Prostate gland (tissue), 2 donors: ENCODE measurements at regions not wholly inside any gene's neighbourhood (a gene's known extent, or its start where the extent isn't known, plus 50 kb on each side); places are given as distances from the start of the nearest gene placed in this dataset.

Source experiments
- DNase-seq: peaks from one replicate; pipeline ENCODE4 v3.0.0-alpha.2; 2019; ENCODE audit warnings: low spot score
- H3K27ac ChIP-seq, 2 donors: fragments of 200-600 bp; sonication (generic); 2 replicates each; pipeline ENCODE4 v1.5.1; 2017 to 2019
- H3K27me3 ChIP-seq: fragments of 200-600 bp; sonication (generic); replicated peaks from 2 replicates; pipeline ENCODE4 v1.5.1; 2019; ENCODE audit not compliant: insufficient read depth
- H3K36me3 ChIP-seq, 2 donors: fragments of 200-600 bp; sonication (generic); 1 replicate in 1 of 2; 2 replicates in 1 of 2; pipeline versions ENCODE4 v1.5.1 to v1.8.1; 2017 to 2019
- H3K4me1 ChIP-seq: fragments of 200-600 bp; sonication (generic); replicated peaks from 2 replicates; pipeline ENCODE4 v1.5.1; 2019
- H3K4me3 ChIP-seq, 2 donors: fragments of 200-600 bp; sonication (generic); 2 replicates each; pipeline ENCODE4 v1.5.1; 2017 to 2019
- H3K9me3 ChIP-seq: fragments of 200-600 bp; sonication (generic); 2 replicates; pipeline ENCODE4 v1.5.1; 2017
- CTCF ChIP-seq, 4 experiments: fragments of 200-600 bp in 2 of 4; fragments of 450-650 bp in 2 of 4; sonication (generic) in 2 of 4; IDR thresholded peaks; 1 replicate in 3 of 4; 2 replicates in 1 of 4; pipeline ENCODE4 v1.5.1; 2016 to 2019; ENCODE audit warnings: antibody characterized with exemption in 4 of 4, mild to moderate bottlenecking in 2 of 4, moderate library complexity in 2 of 4
- POLR2A ChIP-seq: fragments of 450-650 bp; IDR thresholded peaks from one replicate; pipeline ENCODE4 v1.6.1; 2016; ENCODE audit warnings: antibody characterized with exemption, mild to moderate bottlenecking
- POLR2AphosphoS5 ChIP-seq: sonication (generic); formaldehyde crosslinking; IDR thresholded peaks from one replicate; pipeline ENCODE4 v1.6.1; 2017; ENCODE audit warnings: antibody characterized with exemption
- WGBS: methylation state at CpG from one replicate; pipeline ENCODE4 v1.1.5; 2018; 5-methylcytosine and 5-hydroxymethylcytosine counted together
- intact Hi-C: fragments of 100-400 bp; cut with DNase I; formaldehyde crosslinking; loops from one replicate; pipeline ENCODE4 v1.14.2; 2022

- 77% methylated on average over 1 of the region's 1 CpG for WGBS
These were observed 159.5 kb downstream of the LTN1 start for GRCh38 chr21:28833182-28833581.

GRCh38 chr21:28832715-28833061 is 160.0 kb downstream of the LTN1 start:
- no peaks in the 10 kb centered on the region for H3K36me3 ChIP-seq
- no peak for DNase-seq
- TF ChIP-seq CTCF (IDR thresholded peaks at IDR 0.05) = no peak
- no peak for TF ChIP-seq POLR2A
- TF ChIP-seq POLR2AphosphoS5 = no peak
- H3K27me3 ChIP-seq = no peaks in the 10 kb centered on the region
- no peak overlapping the region for H3K4me3 ChIP-seq
- H3K27ac ChIP-seq = no peak overlapping the region
- intact Hi-C loops = no loop called here
- 81% methylated on average over 3 of the region's 3 CpGs for WGBS
- no peaks in the 10 kb centered on the region for H3K4me1 ChIP-seq
- H3K9me3 ChIP-seq = no peaks in the 10 kb centered on the region

More at GRCh38 chr21:28833182-28833581, 159.5 kb downstream of the LTN1 start:
- Histone ChIP-seq H3K27me3 (no peaks in the 10 kb centered on the region), H3K4me3 (no peak overlapping the region), H3K4me1 (no peaks in the 10 kb centered on the region), H3K9me3 (no peaks in the 10 kb centered on the region), H3K36me3 (no peaks in the 10 kb centered on the region), H3K27ac (no peak overlapping the region)
- TF ChIP-seq CTCF (IDR thresholded peaks at IDR 0.05) (no peak), POLR2AphosphoS5 (no peak), POLR2A (no peak)
- no peak for DNase-seq
- intact Hi-C loops = no loop called here

- DNase-seq = no peak
- 38% methylated on average over 1 of the region's 1 CpG for WGBS
- Histone ChIP-seq H3K9me3 (no peaks in the 10 kb centered on the region), H3K4me1 (no peaks in the 10 kb centered on the region), H3K36me3 (no peaks in the 10 kb centered on the region), H3K4me3 (no peak overlapping the region), H3K27me3 (no peaks in the 10 kb centered on the region), H3K27ac (no peak overlapping the region)
- intact Hi-C loops = no loop called here
- peak; percentile 8 for TF ChIP-seq POLR2AphosphoS5
- TF ChIP-seq CTCF (IDR thresholded peaks at IDR 0.05) = no peak
These were observed 160.5 kb downstream of the LTN1 start for GRCh38 chr21:28832013-28832714.

- no peak for DNase-seq
- Histone ChIP-seq H3K36me3 (no peaks in the 10 kb centered on the region), H3K4me1 (peaks cover under 1% of the 10 kb centered on the region), H3K9me3 (no peaks in the 10 kb centered on the region), H3K27ac (no peak overlapping the region), H3K4me3 (no peak overlapping the region), H3K27me3 (no peaks in the 10 kb centered on the region)
- TF ChIP-seq POLR2AphosphoS5 (no peak), CTCF (IDR thresholded peaks at IDR 0.05) (no peak), POLR2A (no peak)
- intact Hi-C loops = no loop called here
- WGBS = 75% methylated on average over 1 of the region's 1 CpG
These were observed 163.7 kb downstream of the LTN1 start for GRCh38 chr21:28828981-28829380.

GRCh38 chr21:28828021-28828420 is 164.7 kb downstream of the LTN1 start:
- no peak for DNase-seq
- Histone ChIP-seq H3K4me1 (peaks cover 4% of the 10 kb centered on the region), H3K27ac (no peak overlapping the region), H3K27me3 (no peaks in the 10 kb centered on the region), H3K9me3 (no peaks in the 10 kb centered on the region), H3K4me3 (no peak overlapping the region), H3K36me3 (no peaks in the 10 kb centered on the region)
- WGBS = 93% methylated on average over 3 of the region's 3 CpGs
- intact Hi-C loops = no loop called here
- TF ChIP-seq POLR2AphosphoS5 (no peak), CTCF (IDR thresholded peaks at IDR 0.05) (no peak), POLR2A (no peak)
